ENCODE measurements at regions not wholly inside any gene's neighbourhood (a gene's known extent, or its start where the extent isn't known, plus 50 kb on each side); places are given as distances from the start of the nearest gene placed in this dataset.

DNA sequence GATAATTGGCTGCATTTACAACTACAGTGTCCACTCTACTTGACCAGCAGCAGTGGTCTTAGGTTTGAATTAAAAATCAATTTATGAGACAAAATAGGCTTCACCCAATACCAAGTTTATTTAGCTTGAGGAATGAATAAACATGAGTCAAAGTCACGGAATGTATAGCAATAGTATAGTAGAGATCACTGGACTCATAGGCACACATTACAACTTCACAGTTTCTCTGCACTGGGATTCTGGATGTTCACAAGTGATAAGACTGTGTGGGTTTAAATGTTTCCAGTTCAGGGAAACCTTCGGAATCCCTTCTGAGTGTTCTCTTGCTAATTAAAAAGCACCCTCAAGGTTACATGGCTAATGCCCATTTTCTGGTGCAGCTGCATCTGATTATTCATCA, 1064.9 kb downstream of the SLITRK5 start:
- H3K4me1 ChIP-seq (ENCODE audit: control insufficient read depth in 4 of 4, insufficient read depth in 4 of 4, low read length in 3 of 4), result no peaks in the 10 kb centered on the region
- H3K27ac ChIP-seq (ENCODE audit: low read depth in 1 of 2, low read length in 2 of 2), result no peak overlapping the region
- DNase-seq (ENCODE audit: low spot score), result no peak
- TF ChIP-seq RAD21 (IDR thresholded peaks at IDR 0.05), result no peak
- no peak for TF ChIP-seq YY1 (IDR thresholded peaks at IDR 0.05)
- TF ChIP-seq FOXA2 (IDR thresholded peaks at IDR 0.05), result no peak
- no peak for TF ChIP-seq NR2F2 (IDR thresholded peaks at IDR 0.05)
- TF ChIP-seq, protein P1, sequence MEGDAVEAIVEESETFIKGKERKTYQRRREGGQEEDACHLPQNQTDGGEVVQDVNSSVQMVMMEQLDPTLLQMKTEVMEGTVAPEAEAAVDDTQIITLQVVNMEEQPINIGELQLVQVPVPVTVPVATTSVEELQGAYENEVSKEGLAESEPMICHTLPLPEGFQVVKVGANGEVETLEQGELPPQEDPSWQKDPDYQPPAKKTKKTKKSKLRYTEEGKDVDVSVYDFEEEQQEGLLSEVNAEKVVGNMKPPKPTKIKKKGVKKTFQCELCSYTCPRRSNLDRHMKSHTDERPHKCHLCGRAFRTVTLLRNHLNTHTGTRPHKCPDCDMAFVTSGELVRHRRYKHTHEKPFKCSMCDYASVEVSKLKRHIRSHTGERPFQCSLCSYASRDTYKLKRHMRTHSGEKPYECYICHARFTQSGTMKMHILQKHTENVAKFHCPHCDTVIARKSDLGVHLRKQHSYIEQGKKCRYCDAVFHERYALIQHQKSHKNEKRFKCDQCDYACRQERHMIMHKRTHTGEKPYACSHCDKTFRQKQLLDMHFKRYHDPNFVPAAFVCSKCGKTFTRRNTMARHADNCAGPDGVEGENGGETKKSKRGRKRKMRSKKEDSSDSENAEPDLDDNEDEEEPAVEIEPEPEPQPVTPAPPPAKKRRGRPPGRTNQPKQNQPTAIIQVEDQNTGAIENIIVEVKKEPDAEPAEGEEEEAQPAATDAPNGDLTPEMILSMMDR (IDR thresholded peaks at IDR 0.05; ENCODE audit: low read depth, low read length, missing input control), result no peak
- no peak for TF ChIP-seq GABPA (IDR thresholded peaks at IDR 0.05 in 1 of 2, conservative IDR thresholded peaks at IDR 0.05 in 1 of 2)
- TF ChIP-seq, protein P2, sequence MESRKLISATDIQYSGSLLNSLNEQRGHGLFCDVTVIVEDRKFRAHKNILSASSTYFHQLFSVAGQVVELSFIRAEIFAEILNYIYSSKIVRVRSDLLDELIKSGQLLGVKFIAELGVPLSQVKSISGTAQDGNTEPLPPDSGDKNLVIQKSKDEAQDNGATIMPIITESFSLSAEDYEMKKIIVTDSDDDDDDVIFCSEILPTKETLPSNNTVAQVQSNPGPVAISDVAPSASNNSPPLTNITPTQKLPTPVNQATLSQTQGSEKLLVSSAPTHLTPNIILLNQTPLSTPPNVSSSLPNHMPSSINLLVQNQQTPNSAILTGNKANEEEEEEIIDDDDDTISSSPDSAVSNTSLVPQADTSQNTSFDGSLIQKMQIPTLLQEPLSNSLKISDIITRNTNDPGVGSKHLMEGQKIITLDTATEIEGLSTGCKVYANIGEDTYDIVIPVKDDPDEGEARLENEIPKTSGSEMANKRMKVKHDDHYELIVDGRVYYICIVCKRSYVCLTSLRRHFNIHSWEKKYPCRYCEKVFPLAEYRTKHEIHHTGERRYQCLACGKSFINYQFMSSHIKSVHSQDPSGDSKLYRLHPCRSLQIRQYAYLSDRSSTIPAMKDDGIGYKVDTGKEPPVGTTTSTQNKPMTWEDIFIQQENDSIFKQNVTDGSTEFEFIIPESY (IDR thresholded peaks at IDR 0.05), result no peak
- no peak for TF ChIP-seq EGR1 (IDR thresholded peaks at IDR 0.05; ENCODE audit: low read depth in 2 of 2)
- TF ChIP-seq SP1 (IDR thresholded peaks at IDR 0.05), result no peak
- TF ChIP-seq, protein P3, sequence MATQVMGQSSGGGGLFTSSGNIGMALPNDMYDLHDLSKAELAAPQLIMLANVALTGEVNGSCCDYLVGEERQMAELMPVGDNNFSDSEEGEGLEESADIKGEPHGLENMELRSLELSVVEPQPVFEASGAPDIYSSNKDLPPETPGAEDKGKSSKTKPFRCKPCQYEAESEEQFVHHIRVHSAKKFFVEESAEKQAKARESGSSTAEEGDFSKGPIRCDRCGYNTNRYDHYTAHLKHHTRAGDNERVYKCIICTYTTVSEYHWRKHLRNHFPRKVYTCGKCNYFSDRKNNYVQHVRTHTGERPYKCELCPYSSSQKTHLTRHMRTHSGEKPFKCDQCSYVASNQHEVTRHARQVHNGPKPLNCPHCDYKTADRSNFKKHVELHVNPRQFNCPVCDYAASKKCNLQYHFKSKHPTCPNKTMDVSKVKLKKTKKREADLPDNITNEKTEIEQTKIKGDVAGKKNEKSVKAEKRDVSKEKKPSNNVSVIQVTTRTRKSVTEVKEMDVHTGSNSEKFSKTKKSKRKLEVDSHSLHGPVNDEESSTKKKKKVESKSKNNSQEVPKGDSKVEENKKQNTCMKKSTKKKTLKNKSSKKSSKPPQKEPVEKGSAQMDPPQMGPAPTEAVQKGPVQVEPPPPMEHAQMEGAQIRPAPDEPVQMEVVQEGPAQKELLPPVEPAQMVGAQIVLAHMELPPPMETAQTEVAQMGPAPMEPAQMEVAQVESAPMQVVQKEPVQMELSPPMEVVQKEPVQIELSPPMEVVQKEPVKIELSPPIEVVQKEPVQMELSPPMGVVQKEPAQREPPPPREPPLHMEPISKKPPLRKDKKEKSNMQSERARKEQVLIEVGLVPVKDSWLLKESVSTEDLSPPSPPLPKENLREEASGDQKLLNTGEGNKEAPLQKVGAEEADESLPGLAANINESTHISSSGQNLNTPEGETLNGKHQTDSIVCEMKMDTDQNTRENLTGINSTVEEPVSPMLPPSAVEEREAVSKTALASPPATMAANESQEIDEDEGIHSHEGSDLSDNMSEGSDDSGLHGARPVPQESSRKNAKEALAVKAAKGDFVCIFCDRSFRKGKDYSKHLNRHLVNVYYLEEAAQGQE (IDR thresholded peaks at IDR 0.05), result no peak
- no peak for TF ChIP-seq RXRA (IDR thresholded peaks at IDR 0.05)
- TF ChIP-seq, protein P4, sequence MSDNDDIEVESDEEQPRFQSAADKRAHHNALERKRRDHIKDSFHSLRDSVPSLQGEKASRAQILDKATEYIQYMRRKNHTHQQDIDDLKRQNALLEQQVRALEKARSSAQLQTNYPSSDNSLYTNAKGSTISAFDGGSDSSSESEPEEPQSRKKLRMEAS (IDR thresholded peaks at IDR 0.05), result no peak
- no peak for TF ChIP-seq TAF1 (conservative IDR thresholded peaks at IDR 0.05)
- no peak for TF ChIP-seq HNF4A (conservative IDR thresholded peaks at IDR 0.05)
- TF ChIP-seq, protein P5, sequence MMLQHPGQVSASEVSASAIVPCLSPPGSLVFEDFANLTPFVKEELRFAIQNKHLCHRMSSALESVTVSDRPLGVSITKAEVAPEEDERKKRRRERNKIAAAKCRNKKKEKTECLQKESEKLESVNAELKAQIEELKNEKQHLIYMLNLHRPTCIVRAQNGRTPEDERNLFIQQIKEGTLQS (IDR thresholded peaks at IDR 0.05), result no peak
- TF ChIP-seq HNF4G (IDR thresholded peaks at IDR 0.05), result no peak
- TF ChIP-seq FOXA1 (IDR thresholded peaks at IDR 0.05), result no peak
- TF ChIP-seq JUND (IDR thresholded peaks at IDR 0.05), result no peak
- H3K9me3 ChIP-seq (ENCODE audit: control insufficient read depth in 4 of 4, low read length in 3 of 4), result no peaks in the 10 kb centered on the region
- 63% methylated on average over 2 of the region's 2 CpGs for WGBS
- H3K27me3 ChIP-seq (ENCODE audit: control insufficient read depth in 4 of 4, insufficient read depth in 4 of 4, low read length in 3 of 4), result no peaks in the 10 kb centered on the region
- H3K9ac ChIP-seq (ENCODE audit: low read depth in 1 of 2, low read length in 2 of 2), result no peak overlapping the region
- no peaks in the 10 kb centered on the region for H3K36me3 ChIP-seq (ENCODE audit: control insufficient read depth in 4 of 4, insufficient read depth in 3 of 4, low read depth in 1 of 4, low read length in 3 of 4)
- H3K4me3 ChIP-seq (ENCODE audit: low read depth in 1 of 3, low read length in 3 of 3), result no peak overlapping the region

Data from liver (tissue), 8 donors.